ENCODE measurements at regions not wholly inside any gene's neighbourhood (a gene's known extent, or its start where the extent isn't known, plus 50 kb on each side); places are given as distances from the start of the nearest gene placed in this dataset.

DNA sequence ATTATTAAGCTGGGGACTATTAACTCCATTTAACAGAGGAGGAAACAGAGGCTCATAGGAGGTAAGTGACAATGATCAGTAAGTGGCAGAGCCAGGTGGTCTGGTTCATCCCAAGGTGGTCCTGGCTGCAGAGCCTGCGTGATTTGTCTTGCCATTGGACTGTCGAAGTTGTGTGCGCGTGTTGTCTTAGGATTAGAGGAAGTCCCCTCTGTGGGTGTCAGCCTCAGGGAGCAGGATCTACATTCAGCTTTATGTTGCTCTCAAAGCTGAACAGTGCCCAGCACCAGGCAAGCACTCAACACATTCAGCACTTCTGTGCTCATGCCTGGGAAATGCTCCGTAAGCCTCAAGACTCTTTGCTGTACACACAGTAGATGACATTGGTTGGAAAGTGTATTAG, 139.5 kb downstream of the HERPUD2 start:
- no peak for FAIRE-seq
- no peaks in the 10 kb centered on the region for H3K4me1 ChIP-seq (ENCODE audit: control insufficient read depth in 3 of 3, insufficient read depth in 2 of 3, low read depth in 1 of 3, low read length in 2 of 3)
- H3K27ac ChIP-seq (ENCODE audit: low read depth in 1 of 3, low read length in 2 of 3): no peak overlapping the region
- H3K36me3 ChIP-seq (ENCODE audit: control insufficient read depth in 3 of 3, insufficient read depth in 2 of 3, low read depth in 1 of 3, low read length in 3 of 3): no peaks in the 10 kb centered on the region
- WGBS, 3 donors: 86 to 91% (median 86%) methylated on average over 5 of the region's 5 CpGs
- H3K27me3 ChIP-seq (ENCODE audit: control insufficient read depth in 3 of 3, insufficient read depth in 3 of 3, low read length in 3 of 3): no peaks in the 10 kb centered on the region
- H3K9me3 ChIP-seq (ENCODE audit: control insufficient read depth in 2 of 2, insufficient read depth in 1 of 2, low read depth in 1 of 2, low read length in 1 of 2): peaks cover 0 to 3% of the 10 kb centered on the region in 2 donors
- no peak overlapping the region for H3K4me3 ChIP-seq (ENCODE audit: low read depth in 1 of 3, low read length in 3 of 3)
- no peak for DNase-seq

DNA sequence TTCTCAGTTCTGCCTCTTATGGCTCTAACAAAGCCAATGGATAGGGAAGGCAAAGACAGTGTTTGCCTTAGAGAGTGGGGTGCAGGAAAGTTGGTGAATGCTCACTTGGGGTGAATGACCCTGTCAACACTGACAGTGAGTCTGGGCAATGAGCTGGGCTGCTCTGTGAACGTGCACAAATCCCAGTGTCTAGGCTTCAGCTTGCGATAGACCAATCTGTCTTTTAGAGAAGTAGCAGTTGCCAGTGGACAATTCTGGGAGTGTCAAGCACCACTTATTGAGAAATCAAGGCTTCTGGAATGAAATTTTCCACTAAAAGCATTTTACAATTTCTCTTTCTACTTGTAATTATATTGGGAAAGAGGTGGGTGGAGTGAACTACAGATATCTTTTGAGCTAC, 141.4 kb downstream of the HERPUD2 start:
- DNase-seq: no peak
- Histone ChIP-seq H3K36me3 (ENCODE audit: control insufficient read depth in 3 of 3, insufficient read depth in 2 of 3, low read depth in 1 of 3, low read length in 3 of 3) (no peaks in the 10 kb centered on the region), H3K9me3 (ENCODE audit: control insufficient read depth in 2 of 2, insufficient read depth in 1 of 2, low read depth in 1 of 2, low read length in 1 of 2) (no peaks in the 10 kb centered on the region), H3K27me3 (ENCODE audit: control insufficient read depth in 3 of 3, insufficient read depth in 3 of 3, low read length in 3 of 3) (no peaks in the 10 kb centered on the region), H3K4me1 (ENCODE audit: control insufficient read depth in 3 of 3, insufficient read depth in 2 of 3, low read depth in 1 of 3, low read length in 2 of 3) (no peaks in the 10 kb centered on the region), H3K27ac (ENCODE audit: low read depth in 1 of 3, low read length in 2 of 3) (no peak overlapping the region), H3K4me3 (ENCODE audit: low read depth in 1 of 3, low read length in 3 of 3) (no peak overlapping the region)
- FAIRE-seq: no peak
- 36 to 55% (median 49%) methylated on average over 2 of the region's 2 CpGs for WGBS, 3 donors

DNA sequence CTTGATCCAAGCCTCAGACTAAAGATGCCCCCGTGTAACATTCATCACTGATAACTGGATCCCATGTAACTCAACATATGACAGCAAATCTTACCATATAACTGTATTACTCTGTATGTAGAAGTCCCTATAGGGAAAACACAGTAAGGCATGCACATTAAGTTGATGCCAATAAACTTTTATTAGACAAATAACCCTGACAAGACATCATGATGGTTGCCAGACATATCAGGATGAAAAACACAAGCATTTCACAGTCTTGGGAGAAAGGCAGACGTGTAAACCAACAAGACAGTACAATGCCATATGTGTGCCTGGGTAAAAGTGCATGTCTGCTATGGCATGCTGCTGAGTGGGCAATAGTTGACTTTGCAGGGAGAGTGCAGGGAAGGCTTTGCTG, 142.2 kb downstream of the HERPUD2 start:
- Histone ChIP-seq H3K27me3 (ENCODE audit: control insufficient read depth in 3 of 3, insufficient read depth in 3 of 3, low read length in 3 of 3) (no peaks in the 10 kb centered on the region), H3K27ac (ENCODE audit: low read depth in 1 of 3, low read length in 2 of 3) (no peak overlapping the region), H3K4me1 (ENCODE audit: control insufficient read depth in 3 of 3, insufficient read depth in 2 of 3, low read depth in 1 of 3, low read length in 2 of 3) (no peaks in the 10 kb centered on the region), H3K4me3 (ENCODE audit: low read depth in 1 of 3, low read length in 3 of 3) (no peak overlapping the region), H3K36me3 (ENCODE audit: control insufficient read depth in 3 of 3, insufficient read depth in 2 of 3, low read depth in 1 of 3, low read length in 3 of 3) (no peaks in the 10 kb centered on the region), H3K9me3 (ENCODE audit: control insufficient read depth in 2 of 2, insufficient read depth in 1 of 2, low read depth in 1 of 2, low read length in 1 of 2) (no peaks in the 10 kb centered on the region)
- WGBS, 3 donors: 50 to 58% (median 56%) methylated on average over 2 of the region's 2 CpGs
- FAIRE-seq (no peak), DNase-seq (no peak)

DNA sequence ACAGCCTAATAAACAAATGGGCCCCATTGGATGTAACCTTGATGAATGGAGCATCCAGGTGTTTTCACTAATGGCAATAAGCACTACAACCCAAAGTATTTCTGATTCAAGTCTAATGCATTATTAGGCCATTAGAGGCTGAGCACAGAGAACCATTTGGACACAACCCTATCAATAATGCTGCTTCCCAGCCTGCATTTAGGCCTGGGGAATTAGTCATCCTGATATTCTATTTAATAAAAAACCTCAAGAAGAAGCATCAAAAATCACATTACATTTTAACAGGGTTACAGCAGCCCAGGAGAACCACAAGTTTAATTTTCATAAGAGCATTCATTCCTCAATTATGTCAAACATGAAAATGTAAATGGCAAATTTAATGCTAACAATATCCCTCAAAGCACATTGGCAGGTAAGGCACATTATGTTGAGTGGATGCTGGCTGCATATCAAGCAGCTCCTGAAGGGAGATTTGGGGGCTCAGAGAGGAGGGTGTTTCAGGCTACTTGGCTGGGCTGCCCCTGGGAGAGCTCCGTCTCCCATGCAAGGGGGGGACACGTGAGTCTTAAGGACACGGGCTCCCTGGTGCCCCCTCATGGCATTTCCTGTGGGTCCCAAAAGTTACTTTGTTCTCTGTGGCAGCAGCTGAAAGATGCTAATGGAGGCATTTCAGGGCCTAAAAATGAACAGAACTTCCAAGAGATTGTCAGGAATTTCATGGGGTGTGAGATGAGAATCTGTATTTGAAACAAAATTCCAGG, 143.4 kb downstream of the HERPUD2 start:
- no peak overlapping the region for H3K27ac ChIP-seq (ENCODE audit: low read depth in 1 of 3, low read length in 2 of 3)
- H3K4me1 ChIP-seq (ENCODE audit: control insufficient read depth in 3 of 3, insufficient read depth in 2 of 3, low read depth in 1 of 3, low read length in 2 of 3): no peaks in the 10 kb centered on the region
- 32 to 51% (median 39%) methylated on average over 3 of the region's 3 CpGs for WGBS, 3 donors
- no peaks in the 10 kb centered on the region for H3K36me3 ChIP-seq (ENCODE audit: control insufficient read depth in 3 of 3, insufficient read depth in 2 of 3, low read depth in 1 of 3, low read length in 3 of 3)
- FAIRE-seq: no peak
- H3K9me3 ChIP-seq (ENCODE audit: control insufficient read depth in 2 of 2, insufficient read depth in 1 of 2, low read depth in 1 of 2, low read length in 1 of 2): no peaks in the 10 kb centered on the region
- H3K27me3 ChIP-seq (ENCODE audit: control insufficient read depth in 3 of 3, insufficient read depth in 3 of 3, low read length in 3 of 3): no peaks in the 10 kb centered on the region
- no peak overlapping the region for H3K4me3 ChIP-seq (ENCODE audit: low read depth in 1 of 3, low read length in 3 of 3)
- DNase-seq: no peak

DNA sequence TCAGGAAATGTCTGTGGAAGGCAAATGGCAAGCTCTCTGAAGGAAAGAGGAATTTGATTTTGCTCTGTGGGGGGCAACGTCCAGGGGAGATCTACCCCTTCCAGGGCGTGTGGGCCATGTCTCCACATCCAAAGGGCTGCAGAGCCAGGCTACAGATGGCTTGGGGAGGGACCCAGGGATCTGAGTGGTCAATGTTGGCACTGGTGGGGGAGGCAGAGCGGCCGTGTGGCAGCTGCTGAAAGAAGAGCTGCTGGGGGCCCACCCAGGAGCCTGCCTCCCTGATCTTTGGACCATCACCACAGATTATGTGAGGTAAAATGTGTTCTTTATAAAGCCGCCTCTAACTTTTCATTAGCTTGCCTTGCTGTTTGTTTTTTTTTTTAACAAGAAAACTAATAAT, 144.1 kb downstream of the HERPUD2 start:
- FAIRE-seq: no peak
- 51 to 72% (median 51%) methylated on average over 5 of the region's 5 CpGs for WGBS, 3 donors

DNA sequence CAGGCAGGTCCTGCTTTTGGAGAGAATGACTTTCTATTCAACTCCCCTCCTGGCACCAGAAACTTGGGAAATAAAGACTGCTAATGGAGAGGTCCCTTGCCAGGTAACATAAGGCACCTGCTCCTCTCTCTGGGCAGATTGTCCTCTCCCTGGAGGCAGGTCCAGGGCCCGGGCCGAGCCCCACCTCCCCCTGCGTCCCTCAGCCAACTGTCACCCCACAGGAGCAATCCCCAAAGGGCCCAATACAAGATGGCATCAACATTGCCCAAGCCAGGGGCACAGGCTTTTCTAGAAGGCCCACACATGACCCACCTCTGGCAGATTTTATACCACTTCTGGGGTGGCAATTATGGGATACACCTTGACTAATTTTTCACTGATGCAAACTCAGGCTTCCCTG, 145.2 kb downstream of the HERPUD2 start:
- Histone ChIP-seq H3K36me3 (ENCODE audit: control insufficient read depth in 3 of 3, insufficient read depth in 2 of 3, low read depth in 1 of 3, low read length in 3 of 3) (no peaks in the 10 kb centered on the region), H3K27ac (ENCODE audit: low read depth in 1 of 3, low read length in 2 of 3) (no peak overlapping the region), H3K4me1 (ENCODE audit: control insufficient read depth in 3 of 3, insufficient read depth in 2 of 3, low read depth in 1 of 3, low read length in 2 of 3) (no peaks in the 10 kb centered on the region), H3K9me3 (ENCODE audit: control insufficient read depth in 2 of 2, insufficient read depth in 1 of 2, low read depth in 1 of 2, low read length in 1 of 2) (no peaks in the 10 kb centered on the region), H3K27me3 (ENCODE audit: control insufficient read depth in 3 of 3, insufficient read depth in 3 of 3, low read length in 3 of 3) (peaks cover 0 to 5% (median 0%) of the 10 kb centered on the region in 3 donors), H3K4me3 (ENCODE audit: low read depth in 1 of 3, low read length in 3 of 3) (no peak overlapping the region)
- 86 to 94% (median 94%) methylated on average over 3 of the region's 3 CpGs for WGBS, 3 donors
- DNase-seq: no peak
- FAIRE-seq: no peak

More for the DNA sequence above, 144.1 kb downstream of the HERPUD2 start:
- no peak overlapping the region for H3K27ac ChIP-seq (ENCODE audit: low read depth in 1 of 3, low read length in 2 of 3)
- no peak overlapping the region for H3K4me3 ChIP-seq (ENCODE audit: low read depth in 1 of 3, low read length in 3 of 3)
- no peak for DNase-seq
- H3K36me3 ChIP-seq (ENCODE audit: control insufficient read depth in 3 of 3, insufficient read depth in 2 of 3, low read depth in 1 of 3, low read length in 3 of 3): no peaks in the 10 kb centered on the region
- H3K9me3 ChIP-seq (ENCODE audit: control insufficient read depth in 2 of 2, insufficient read depth in 1 of 2, low read depth in 1 of 2, low read length in 1 of 2): no peaks in the 10 kb centered on the region
- H3K4me1 ChIP-seq (ENCODE audit: control insufficient read depth in 3 of 3, insufficient read depth in 2 of 3, low read depth in 1 of 3, low read length in 2 of 3): no peaks in the 10 kb centered on the region
- H3K27me3 ChIP-seq (ENCODE audit: control insufficient read depth in 3 of 3, insufficient read depth in 3 of 3, low read length in 3 of 3): peaks cover 0 to 2% (median 0%) of the 10 kb centered on the region in 3 donors

DNA sequence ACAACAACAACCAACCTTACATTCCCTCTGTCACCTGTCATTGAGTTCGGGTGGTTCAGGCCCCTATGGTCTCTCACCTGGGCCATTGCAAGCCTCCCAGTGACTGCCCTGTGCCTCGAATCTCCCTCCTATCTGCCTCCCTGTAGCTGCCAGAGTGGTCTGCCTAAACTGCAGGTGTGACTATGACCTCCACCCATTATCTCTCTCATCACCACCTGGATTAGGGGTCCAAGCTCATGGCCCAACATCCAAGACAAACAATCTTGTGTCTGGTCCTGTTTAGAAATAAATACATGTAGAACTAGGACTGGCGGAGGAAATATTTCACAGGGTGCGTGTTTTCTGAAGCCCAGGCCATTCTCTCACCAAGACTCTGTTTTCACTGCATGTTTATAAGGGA, 146.6 kb downstream of the HERPUD2 start:
- Histone ChIP-seq H3K27ac (ENCODE audit: low read depth in 1 of 3, low read length in 2 of 3) (no peak overlapping the region), H3K36me3 (ENCODE audit: control insufficient read depth in 3 of 3, insufficient read depth in 2 of 3, low read depth in 1 of 3, low read length in 3 of 3) (no peaks in the 10 kb centered on the region), H3K9me3 (ENCODE audit: control insufficient read depth in 2 of 2, insufficient read depth in 1 of 2, low read depth in 1 of 2, low read length in 1 of 2) (no peaks in the 10 kb centered on the region), H3K4me3 (ENCODE audit: low read depth in 1 of 3, low read length in 3 of 3) (no peak overlapping the region), H3K27me3 (ENCODE audit: control insufficient read depth in 3 of 3, insufficient read depth in 3 of 3, low read length in 3 of 3) (peaks cover 0 to 5% (median 0%) of the 10 kb centered on the region in 3 donors), H3K4me1 (ENCODE audit: control insufficient read depth in 3 of 3, insufficient read depth in 2 of 3, low read depth in 1 of 3, low read length in 2 of 3) (no peaks in the 10 kb centered on the region)
- FAIRE-seq (no peak), DNase-seq (no peak)
- 66 to 82% (median 73%) methylated on average over 4 of the region's 4 CpGs for WGBS, 3 donors

DNA sequence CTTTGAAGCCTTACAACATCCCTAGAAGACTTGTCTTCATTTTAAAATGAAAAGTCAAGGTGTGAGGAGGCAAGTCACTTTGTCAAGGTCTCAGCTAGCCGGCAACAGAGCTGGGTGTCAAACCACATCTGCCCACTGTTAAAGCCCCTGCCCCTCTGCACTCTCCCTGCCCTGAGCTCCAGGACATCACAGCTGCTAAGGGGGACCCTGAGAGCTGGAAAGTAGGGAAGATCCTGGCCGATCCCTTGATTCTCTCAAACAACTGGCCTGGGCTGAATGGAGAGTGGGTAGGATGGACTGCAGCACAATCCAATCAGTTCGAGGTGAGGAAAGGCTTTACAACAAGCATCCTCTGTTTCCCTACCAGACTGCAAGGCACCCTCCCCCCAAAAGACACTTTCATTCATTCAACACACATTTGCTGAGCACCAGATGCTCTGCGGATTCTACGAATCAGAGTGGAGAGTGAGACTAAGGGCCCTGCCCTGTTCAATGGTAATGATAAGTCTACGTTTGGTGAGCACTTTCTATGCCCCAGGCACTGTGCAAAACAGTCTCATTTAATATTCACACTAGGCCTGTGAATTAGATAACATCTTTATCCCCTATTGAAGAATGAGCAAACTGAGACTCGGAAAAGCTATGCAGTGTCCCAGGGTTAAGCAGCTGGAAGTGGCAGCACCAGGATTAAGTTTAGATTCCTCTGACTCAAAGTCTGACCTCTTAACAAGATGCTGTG, 148.1 kb downstream of the HERPUD2 start:
- Histone ChIP-seq H3K4me1 (ENCODE audit: control insufficient read depth in 3 of 3, insufficient read depth in 2 of 3, low read depth in 1 of 3, low read length in 2 of 3) (no peaks in the 10 kb centered on the region), H3K4me3 (ENCODE audit: low read depth in 1 of 3, low read length in 3 of 3) (no peak overlapping the region), H3K27me3 (ENCODE audit: control insufficient read depth in 3 of 3, insufficient read depth in 3 of 3, low read length in 3 of 3) (peaks cover 0 to 5% (median 0%) of the 10 kb centered on the region in 3 donors), H3K36me3 (ENCODE audit: control insufficient read depth in 3 of 3, insufficient read depth in 2 of 3, low read depth in 1 of 3, low read length in 3 of 3) (no peaks in the 10 kb centered on the region), H3K27ac (ENCODE audit: low read depth in 1 of 3, low read length in 2 of 3) (no peak overlapping the region), H3K9me3 (ENCODE audit: control insufficient read depth in 2 of 2, insufficient read depth in 1 of 2, low read depth in 1 of 2, low read length in 1 of 2) (no peaks in the 10 kb centered on the region)
- no peak for FAIRE-seq
- 69 to 74% (median 72%) methylated on average over 7 of the region's 7 CpGs for WGBS, 3 donors
- DNase-seq: no peak
